ENCODE measurements at regions not wholly inside any gene's neighbourhood (a gene's known extent, or its start where the extent isn't known, plus 50 kb on each side); places are given as distances from the start of the nearest gene placed in this dataset.
A peak's percentile ranks its signal among the peaks of the same experiment; 100 is the strongest.

- Histone ChIP-seq H3K36me3 (no peaks in the 10 kb centered on the region), H3K4me1 (no peaks in the 10 kb centered on the region), H3K4me3 (no peak overlapping the region), H3K27ac (no peak overlapping the region), H3K9me3 (no peaks in the 10 kb centered on the region), H3K27me3 (no peaks in the 10 kb centered on the region)
- DNase-seq, result no peak
- 88 to 90% methylated on average over 6 of the region's 6 CpGs for whole genome bisulfite sequencing, 2 donors (ENCODE audit: low coverage in 1 of 2)
- TF ChIP-seq POLR2A (IDR thresholded peaks at IDR 0.05) (no peak), POLR2AphosphoS5 (IDR thresholded peaks at IDR 0.05) (no peak), CTCF (IDR thresholded peaks at IDR 0.05) (no peak), EP300 (IDR thresholded peaks at IDR 0.05; ENCODE audit: low read depth) (no peak)
- intact Hi-C loops (cut with DNase I; ENCODE audit: low total_unique reads) (no loop called here), in situ Hi-C loops (cut with MboI; ENCODE audit: low pct_ligation_motif_present in 1 of 4, low pct_unique_long_range_greater_than_20kb in 1 of 4, low sequenced_read_pairs in 3 of 4) (no loop called here)
Observed at GRCh38 chr16:17977260-17977659, 359.3 kb downstream of the NPIPA8 start.

GRCh38 chr16:17972460-17972943 is 364.0 kb downstream of the NPIPA8 start:
- Histone ChIP-seq H3K9me3 (no peaks in the 10 kb centered on the region), H3K4me3 (no peak overlapping the region), H3K27ac (no peak overlapping the region), H3K36me3 (no peaks in the 10 kb centered on the region), H3K27me3 (no peaks in the 10 kb centered on the region), H3K4me1 (no peaks in the 10 kb centered on the region)
- no peak for TF ChIP-seq POLR2AphosphoS5 (IDR thresholded peaks at IDR 0.05)
- intact Hi-C loops (cut with DNase I; ENCODE audit: low total_unique reads) (no loop called here), in situ Hi-C loops (cut with MboI; ENCODE audit: low pct_ligation_motif_present in 1 of 4, low pct_unique_long_range_greater_than_20kb in 1 of 4, low sequenced_read_pairs in 3 of 4) (no loop called here)
- DNase-seq, result no peak
- WGBS, 2 donors (ENCODE audit: low coverage in 1 of 2), result 58% methylated on average over 15 of the region's 15 CpGs; no CpG with 5 or more reads in 1 of the 2 donors

GRCh38 chr16:17970816-17971331 is 365.7 kb downstream of the NPIPA8 start:
- in situ Hi-C loops (cut with MboI; ENCODE audit: low pct_ligation_motif_present in 1 of 4, low pct_unique_long_range_greater_than_20kb in 1 of 4, low sequenced_read_pairs in 3 of 4), result no loop called here
- Histone ChIP-seq H3K4me3 (no peak overlapping the region), H3K36me3 (no peaks in the 10 kb centered on the region), H3K9me3 (peaks cover 0 to 3% of the 10 kb centered on the region in 2 donors), H3K27me3 (no peaks in the 10 kb centered on the region), H3K27ac (no peak overlapping the region), H3K4me1 (no peaks in the 10 kb centered on the region)
- no peak for DNase-seq
- intact Hi-C loops (cut with DNase I; ENCODE audit: low total_unique reads), result no loop called here
- 64 to 65% methylated on average over 4 of the region's 4 CpGs for WGBS, 2 donors (ENCODE audit: low coverage in 1 of 2)
- TF ChIP-seq POLR2AphosphoS5 (IDR thresholded peaks at IDR 0.05), result no peak
- TF ChIP-seq EP300 (IDR thresholded peaks at IDR 0.05; ENCODE audit: low read depth), result no peak
- TF ChIP-seq CTCF (IDR thresholded peaks at IDR 0.05), result peak in 4 of 5 experiments; percentile 23 to 48 (median 36)
- no peak for TF ChIP-seq POLR2A (IDR thresholded peaks at IDR 0.05)

GRCh38 chr16:17970157-17970765 is 366.3 kb downstream of the NPIPA8 start:
- Histone ChIP-seq H3K27ac (no peak overlapping the region), H3K9me3 (peaks cover 0 to 3% of the 10 kb centered on the region in 2 donors), H3K27me3 (no peaks in the 10 kb centered on the region), H3K4me1 (no peaks in the 10 kb centered on the region), H3K4me3 (no peak overlapping the region), H3K36me3 (no peaks in the 10 kb centered on the region)
- TF ChIP-seq POLR2A (IDR thresholded peaks at IDR 0.05), result no peak
- TF ChIP-seq CTCF (IDR thresholded peaks at IDR 0.05), result no peak
- no peak for TF ChIP-seq EP300 (IDR thresholded peaks at IDR 0.05; ENCODE audit: low read depth)
- TF ChIP-seq POLR2AphosphoS5 (IDR thresholded peaks at IDR 0.05), result no peak
- DNase-seq, result no peak
- intact Hi-C loops (cut with DNase I; ENCODE audit: low total_unique reads), result no loop called here
- in situ Hi-C loops (cut with MboI; ENCODE audit: low pct_ligation_motif_present in 1 of 4, low pct_unique_long_range_greater_than_20kb in 1 of 4, low sequenced_read_pairs in 3 of 4), result no loop called here
- 52 to 60% methylated on average over 2 to 5 of the region's 5 CpGs for WGBS, 2 donors (ENCODE audit: low coverage in 1 of 2)
